CD4-positive, alpha-beta T cell (primary cell): ENCODE measurements at regions not wholly inside any gene's neighbourhood (a gene's known extent, or its start where the extent isn't known, plus 50 kb on each side); places are given as distances from the start of the nearest gene placed in this dataset.

Experiments
- ATAC-seq: fragments of 200-7000 bp; cut with Tn5 transposase; one replicate; pipeline ENCODE4 v1.10.0; 2022; ENCODE audit warnings: mild to moderate bottlenecking; ENCODE audit not compliant: poor library complexity
- CTCF ChIA-PET: fragments of 350-600 bp; sonication (Branson Sonifier 250); formaldehyde crosslinking; loops from one replicate; lab custom pipeline; 2021; ENCODE audit warnings: antibody characterized with exemption, inconsistent platforms; lab: Charles Lee
- POLR2A ChIA-PET: fragments of 350-600 bp; sonication (Branson Sonifier 250); formaldehyde crosslinking; loops from one replicate; lab custom pipeline; 2021; ENCODE audit warnings: antibody characterized with exemption, inconsistent platforms; lab: Charles Lee
- DNase-seq, 14 experiments: peaks; one replicate each; pipeline ENCODE4 v3.0.0-alpha.2; 2013 to 2020; ENCODE audit warnings: mixed read lengths in 2 of 14
- H3K27ac ChIP-seq, 2 donors: one replicate each; pipeline versions ENCODE4 v1.5.1 to v1.7.0; 2013; ENCODE audit warnings: low read length in 2 of 2, low read depth in 1 of 2, mild to moderate bottlenecking in 1 of 2
- H3K27me3 ChIP-seq, 2 experiments: 1 replicate in 1 of 2; 2 replicates in 1 of 2; pipeline versions ENCODE4 v1.6.1 to v1.7.0; 2013; ENCODE audit warnings: low read length in 2 of 2, control low read depth in 1 of 2, mild to moderate bottlenecking in 1 of 2, moderate library complexity in 1 of 2; ENCODE audit not compliant: insufficient read depth in 2 of 2, control insufficient read depth in 1 of 2
- H3K36me3 ChIP-seq: one replicate; pipeline ENCODE4 v1.6.1; 2013; ENCODE audit warnings: low read length, control low read depth; ENCODE audit not compliant: insufficient read depth
- H3K4me1 ChIP-seq: one replicate; pipeline ENCODE4 v1.6.1; 2013; ENCODE audit warnings: low read length, control low read depth; ENCODE audit not compliant: insufficient read depth
- H3K4me3 ChIP-seq: one replicate; pipeline ENCODE4 v1.5.1; 2013; ENCODE audit warnings: mild to moderate bottlenecking, low read length, moderate library complexity
- H3K9me3 ChIP-seq, 2 experiments: 1 replicate in 1 of 2; 2 replicates in 1 of 2; pipeline versions ENCODE4 v1.6.1 to v1.7.0; 2013; ENCODE audit warnings: low read length in 2 of 2, mild to moderate bottlenecking in 2 of 2, control low read depth in 1 of 2, moderate library complexity in 1 of 2; ENCODE audit not compliant: control insufficient read depth in 1 of 2, insufficient read depth in 1 of 2
- H3K27ac Mint-ChIP-seq: one replicate; pipeline ENCODE4 v1.8.0; 2020; ENCODE audit warnings: mixed read lengths
- H3K27me3 Mint-ChIP-seq: one replicate; pipeline ENCODE4 v1.8.0; 2021; ENCODE audit warnings: mixed read lengths
- H3K36me3 Mint-ChIP-seq: one replicate; pipeline ENCODE4 v1.8.0; 2021; ENCODE audit warnings: low read depth, mixed read lengths
- H3K4me1 Mint-ChIP-seq: one replicate; pipeline ENCODE4 v1.8.0; 2021; ENCODE audit warnings: low read depth, mixed read lengths
- H3K4me3 Mint-ChIP-seq: one replicate; pipeline ENCODE4 v1.8.0; 2020; ENCODE audit warnings: mild to moderate bottlenecking, mixed read lengths
- H3K9me3 Mint-ChIP-seq: one replicate; pipeline ENCODE4 v1.8.0; 2020; ENCODE audit warnings: mixed read lengths
- intact Hi-C, 2 experiments: fragments of 100-400 bp; cut with DNase I in 1 of 2; cut with micrococcal nuclease in 1 of 2; formaldehyde crosslinking; loops; one replicate each; pipeline versions ENCODE4 v1.15.1 to v1.9.0; 2023 to 2025; cut with DNase I, micrococcal nuclease
- TF ChIP-seq, protein P1 (sequence below): fragments of 200-600 bp; IDR thresholded peaks from one replicate; pipeline ENCODE4 v1.8.0; 2022; ENCODE audit warnings: antibody characterized with exemption, mild to moderate bottlenecking

DNA sequence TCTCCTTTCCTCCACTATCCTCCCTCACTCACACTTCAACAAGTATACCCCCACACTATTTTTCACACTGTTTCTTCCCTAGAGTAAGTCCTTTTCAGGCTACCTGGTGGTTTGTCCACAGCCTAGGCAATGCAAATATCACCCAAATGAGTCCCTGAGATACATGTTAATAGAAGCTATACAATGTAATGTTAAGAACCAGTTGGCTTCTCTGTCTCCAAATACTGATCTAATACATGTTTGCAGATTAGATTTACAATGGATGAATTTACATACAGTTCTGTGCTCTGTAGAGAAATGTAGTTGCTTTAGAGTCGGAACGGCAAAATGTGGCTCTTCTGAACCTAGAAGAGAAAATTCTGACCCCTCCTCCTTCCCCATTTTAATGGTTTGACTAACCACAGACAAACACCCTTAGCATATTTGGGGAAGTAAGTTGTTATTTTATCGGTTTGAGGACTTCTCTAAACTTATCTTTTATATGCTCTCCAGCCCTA lies 63.6 kb upstream of the MBNL1 start:
- H3K4me3 Mint-ChIP-seq: peak overlapping the region; percentile 93
- peak; percentile 45 for ATAC-seq
- peak overlapping the region; percentile 58 to 66 for H3K27ac ChIP-seq
- no peaks in the 10 kb centered on the region for H3K27me3 Mint-ChIP-seq
- intact Hi-C loops: loop anchor here in 1 of 2 experiments (1.0 to 2.0 kb wide), 2 partner anchors 8 to 14 kb away; no protein-coding TSS in a partner anchor
- H3K27ac Mint-ChIP-seq: peak overlapping the region; percentile 96
- peaks cover 28% of the 10 kb centered on the region for H3K4me1 ChIP-seq
- peak overlapping the region; percentile 47 for H3K4me3 ChIP-seq
- no peaks in the 10 kb centered on the region for H3K9me3 Mint-ChIP-seq
- ChIA-PET POLR2A (interaction anchor here (0.9 to 12.8 kb wide), 11 partner anchors 11 to 100 kb away, joined by 3 to 185 read pairs (median 4); partner anchors contain the start of gene MBNL1), CTCF (no interaction called here)
- H3K9me3 ChIP-seq: no peaks in the 10 kb centered on the region
- TF ChIP-seq, protein P1, sequence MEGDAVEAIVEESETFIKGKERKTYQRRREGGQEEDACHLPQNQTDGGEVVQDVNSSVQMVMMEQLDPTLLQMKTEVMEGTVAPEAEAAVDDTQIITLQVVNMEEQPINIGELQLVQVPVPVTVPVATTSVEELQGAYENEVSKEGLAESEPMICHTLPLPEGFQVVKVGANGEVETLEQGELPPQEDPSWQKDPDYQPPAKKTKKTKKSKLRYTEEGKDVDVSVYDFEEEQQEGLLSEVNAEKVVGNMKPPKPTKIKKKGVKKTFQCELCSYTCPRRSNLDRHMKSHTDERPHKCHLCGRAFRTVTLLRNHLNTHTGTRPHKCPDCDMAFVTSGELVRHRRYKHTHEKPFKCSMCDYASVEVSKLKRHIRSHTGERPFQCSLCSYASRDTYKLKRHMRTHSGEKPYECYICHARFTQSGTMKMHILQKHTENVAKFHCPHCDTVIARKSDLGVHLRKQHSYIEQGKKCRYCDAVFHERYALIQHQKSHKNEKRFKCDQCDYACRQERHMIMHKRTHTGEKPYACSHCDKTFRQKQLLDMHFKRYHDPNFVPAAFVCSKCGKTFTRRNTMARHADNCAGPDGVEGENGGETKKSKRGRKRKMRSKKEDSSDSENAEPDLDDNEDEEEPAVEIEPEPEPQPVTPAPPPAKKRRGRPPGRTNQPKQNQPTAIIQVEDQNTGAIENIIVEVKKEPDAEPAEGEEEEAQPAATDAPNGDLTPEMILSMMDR: no peak
- peaks cover 87% of the 10 kb centered on the region for H3K4me1 Mint-ChIP-seq
- H3K27me3 ChIP-seq: no peaks in the 10 kb centered on the region
- no peaks in the 10 kb centered on the region for H3K36me3 ChIP-seq
- peak in 4 of 14 experiments; percentile 18 to 71 (median 66) for DNase-seq
- peaks cover 8% of the 10 kb centered on the region for H3K36me3 Mint-ChIP-seq

DNA sequence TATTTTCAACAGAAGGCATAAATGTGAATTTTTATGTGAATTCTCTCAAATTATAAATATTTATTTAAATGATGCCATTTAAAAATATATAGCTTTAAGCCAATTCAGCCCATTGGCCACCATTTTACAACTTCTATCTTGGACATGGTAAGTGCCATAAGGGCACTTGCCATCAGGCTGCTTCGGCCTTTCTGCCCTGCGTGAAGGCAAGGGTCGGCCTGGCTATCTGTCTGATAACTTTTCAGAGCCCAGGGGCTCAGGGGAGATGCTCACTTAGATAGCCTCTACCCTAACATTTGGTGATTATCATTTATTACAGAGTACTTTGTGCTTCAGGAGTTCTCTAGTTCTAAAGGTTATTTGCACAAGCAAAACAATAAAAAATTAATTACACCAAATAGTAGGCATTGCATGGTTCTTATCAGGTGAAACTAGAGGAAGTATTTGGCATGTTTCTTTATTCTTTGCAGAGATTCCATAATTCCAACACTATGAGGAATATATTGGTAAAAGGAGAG lies 62.4 kb upstream of the MBNL1 start:
- CTCF ChIA-PET: no interaction called here

DNA sequence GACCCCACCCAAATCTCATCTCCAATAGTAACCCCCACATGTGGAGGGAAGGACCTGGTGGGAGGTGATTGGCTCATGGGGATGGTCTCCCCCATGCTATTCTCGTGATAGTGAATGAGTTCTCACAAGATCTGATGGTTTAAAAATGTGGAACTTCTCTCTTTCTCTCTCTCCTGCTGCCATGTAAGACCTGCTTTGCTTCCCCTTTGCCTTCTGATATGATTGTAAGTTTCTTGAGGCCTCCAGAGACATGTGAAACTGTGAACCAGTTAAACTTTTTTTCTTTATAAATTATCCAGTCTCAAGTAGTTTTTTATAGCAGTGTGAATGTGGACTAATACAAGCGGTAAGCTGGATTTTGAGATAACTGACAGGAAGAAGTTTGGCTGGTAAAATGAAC lies 60.3 kb upstream of the MBNL1 start:
- Histone ChIP-seq H3K27me3 (no peaks in the 10 kb centered on the region), H3K27ac (no peak overlapping the region), H3K36me3 (no peaks in the 10 kb centered on the region), H3K9me3 (no peaks in the 10 kb centered on the region), H3K4me3 (no peak overlapping the region), H3K4me1 (peaks cover 28% of the 10 kb centered on the region)
- DNase-seq (no peak), ATAC-seq (no peak)
- peak overlapping the region; percentile 14 for H3K4me3 Mint-ChIP-seq
- intact Hi-C loops: no loop called here
- POLR2A ChIA-PET: interaction anchor here (1.6 to 3.4 kb wide), 6 partner anchors 10 to 61 kb away, joined by 6 to 24 read pairs (median 10); partner anchors contain the start of gene MBNL1
- H3K36me3 Mint-ChIP-seq: peaks cover 8% of the 10 kb centered on the region
- TF ChIP-seq, protein P1: no peak
- no peaks in the 10 kb centered on the region for H3K27me3 Mint-ChIP-seq
- peak overlapping the region; percentile 61 for H3K27ac Mint-ChIP-seq
- peaks cover 83% of the 10 kb centered on the region for H3K4me1 Mint-ChIP-seq
- CTCF ChIA-PET: interaction anchor here (1.2 to 1.5 kb wide), 2 partner anchors 14 to 24 kb away, joined by 3 read pairs; no protein-coding TSS in a partner anchor
- H3K9me3 Mint-ChIP-seq: no peaks in the 10 kb centered on the region

More for the DNA sequence above, 62.4 kb upstream of the MBNL1 start:
- Mint-ChIP-seq H3K27me3 (no peaks in the 10 kb centered on the region), H3K36me3 (peaks cover 8% of the 10 kb centered on the region), H3K27ac (peak overlapping the region; percentile 96), H3K9me3 (no peaks in the 10 kb centered on the region), H3K4me3 (peak overlapping the region; percentile 93), H3K4me1 (peaks cover 87% of the 10 kb centered on the region)
- no peak overlapping the region for H3K4me3 ChIP-seq
- no peak overlapping the region for H3K27ac ChIP-seq
- TF ChIP-seq, protein P1: no peak
- H3K27me3 ChIP-seq: no peaks in the 10 kb centered on the region
- ATAC-seq (no peak), DNase-seq (no peak)
- H3K36me3 ChIP-seq: no peaks in the 10 kb centered on the region
- no peaks in the 10 kb centered on the region for H3K9me3 ChIP-seq
- intact Hi-C loops: no loop called here
- POLR2A ChIA-PET: interaction anchor here (0.6 to 12.8 kb wide), 6 partner anchors 12 to 73 kb away, joined by 3 to 132 read pairs (median 13); no protein-coding TSS in a partner anchor
- peaks cover 26% of the 10 kb centered on the region for H3K4me1 ChIP-seq
